IMR-90 (cell line): ENCODE measurements at regions not wholly inside any gene's neighbourhood (a gene's known extent, or its start where the extent isn't known, plus 50 kb on each side); places are given as distances from the start of the nearest gene placed in this dataset.
"Not testable (repeated sequence)": the region's sequence is repeated elsewhere in the genome, so short reads cannot be mapped to it uniquely, and the experiment has no call there.

ENCODE experiments used
- ATAC-seq: fragments of 200-7000 bp; cut with Tn5 transposase; 2 replicates; pipeline ENCODE4 v1.9.1; 2020; ENCODE audit warnings: low read depth, mild to moderate bottlenecking, moderate library complexity
- BruUV-seq: library from RNA; stranded (reverse); fragments of 400-500 nt; replicated peaks from 2 replicates; lab custom pipeline; 2021; lab: Mats Ljungman, UMichigan
- CTCF ChIA-PET: fragments of 300-600 bp; formaldehyde crosslinking; extraction: SDS; loops from one replicate; lab custom pipeline; 2021; ENCODE audit warnings: antibody characterized with exemption; lab: Yijun Ruan, JAX
- POLR2A ChIA-PET: fragments of 300-600 bp; sonication (Branson Sonifier 250); formaldehyde crosslinking; loops from one replicate; lab custom pipeline; 2022; ENCODE audit warnings: antibody characterized with exemption; ENCODE audit not compliant: unreplicated experiment; lab: Charles Lee
- DNase-seq: peaks from one replicate; pipeline ENCODE4 v3.0.0; 2013
- H2AFZ ChIP-seq: replicated peaks from 2 replicates; pipeline ENCODE3; 2013; ENCODE audit warnings: low read length, mild to moderate bottlenecking; ENCODE audit not compliant: poor library complexity
- H2AK5ac ChIP-seq: 2 replicates; pipeline ENCODE4 v1.6.1; 2013; ENCODE audit warnings: low read depth, low read length, inconsistent platforms
- H2AK9ac ChIP-seq: replicated peaks from 2 replicates; pipeline ENCODE3; 2013; ENCODE audit warnings: mild to moderate bottlenecking, low read depth, low read length, moderate library complexity; ENCODE audit not compliant: poor library complexity
- H2BK120ac ChIP-seq: 2 replicates; pipeline ENCODE4 v1.6.1; 2013; ENCODE audit warnings: low read depth, low read length, inconsistent platforms
- H2BK15ac ChIP-seq: 3 replicates; pipeline ENCODE4 v1.6.1; 2013; ENCODE audit warnings: low read depth, low read length, inconsistent platforms
- H2BK20ac ChIP-seq: 2 replicates; pipeline ENCODE4 v1.6.1; 2013; ENCODE audit warnings: low read depth, mild to moderate bottlenecking, inconsistent platforms, low read length, moderate library complexity
- H2BK5ac ChIP-seq: 2 replicates; pipeline ENCODE4 v1.6.1; 2013; ENCODE audit warnings: mild to moderate bottlenecking, low read depth, low read length, inconsistent platforms; ENCODE audit not compliant: poor library complexity, severe bottlenecking
- H3K14ac ChIP-seq: replicated peaks from 2 replicates; pipeline ENCODE4 v1.6.1; 2013; ENCODE audit warnings: low read depth, low read length, inconsistent platforms
- H3K18ac ChIP-seq: 2 replicates; pipeline ENCODE4 v1.6.1; 2013; ENCODE audit warnings: low read depth, low read length, control low read depth
- H3K23ac ChIP-seq: 2 replicates; pipeline ENCODE4 v1.6.1; 2013; ENCODE audit warnings: low read depth, low read length, inconsistent platforms
- H3K27ac ChIP-seq: 2 replicates; pipeline ENCODE4 v1.5.1; 2013; ENCODE audit warnings: mild to moderate bottlenecking, control low read depth, low read length; ENCODE audit not compliant: insufficient read depth
- H3K27me3 ChIP-seq: 2 replicates; pipeline ENCODE4 v1.6.1; 2013; ENCODE audit warnings: low read length; ENCODE audit not compliant: control insufficient read depth, insufficient read depth
- H3K36me3 ChIP-seq: 2 replicates; pipeline ENCODE4 v1.6.1; 2013; ENCODE audit warnings: low read length, mixed read lengths; ENCODE audit not compliant: control insufficient read depth, insufficient read depth
- H3K4ac ChIP-seq: 2 replicates; pipeline ENCODE4 v1.6.1; 2013; ENCODE audit warnings: low read depth, low read length, inconsistent platforms
- H3K4me1 ChIP-seq: 2 replicates; pipeline ENCODE4 v1.6.1; 2013; ENCODE audit warnings: low read length, mixed read lengths; ENCODE audit not compliant: control insufficient read depth, insufficient read depth
- H3K4me2 ChIP-seq: 2 replicates; pipeline ENCODE4 v1.6.1; 2013; ENCODE audit warnings: low read depth, mild to moderate bottlenecking, control low read depth, low read length, moderate library complexity
- H3K4me3 ChIP-seq: 2 replicates; pipeline ENCODE4 v1.5.1; 2013; ENCODE audit warnings: low read depth, mild to moderate bottlenecking, control low read depth, low read length, moderate library complexity; ENCODE audit not compliant: insufficient read depth
- H3K56ac ChIP-seq: 2 replicates; pipeline ENCODE4 v1.6.1; 2013; ENCODE audit warnings: low read length, inconsistent platforms; ENCODE audit not compliant: insufficient read depth; ENCODE audit errors: extremely low read depth
- H3K79me1 ChIP-seq, 2 experiments: 2 replicates each; pipeline ENCODE4 v1.6.1; 2013; ENCODE audit warnings: low read length in 2 of 2, inconsistent platforms in 1 of 2, low read depth in 1 of 2
- H3K9ac ChIP-seq: 2 replicates; pipeline ENCODE4 v1.6.1; 2013; ENCODE audit warnings: low read depth, low read length, control low read depth
- H3K9me1 ChIP-seq: 2 replicates; pipeline ENCODE4 v1.6.1; 2013; ENCODE audit warnings: low read length, inconsistent platforms; ENCODE audit not compliant: insufficient read depth
- H3K9me3 ChIP-seq: 2 replicates; pipeline ENCODE4 v1.6.1; 2013; ENCODE audit warnings: low read length; ENCODE audit not compliant: control insufficient read depth, insufficient read depth
- H4K20me1 ChIP-seq: 2 replicates; pipeline ENCODE4 v1.6.1; 2013; ENCODE audit warnings: low read length, inconsistent platforms; ENCODE audit not compliant: insufficient read depth
- H4K5ac ChIP-seq: 2 replicates; pipeline ENCODE4 v1.6.1; 2013; ENCODE audit warnings: mild to moderate bottlenecking, low read depth, low read length, control low read depth
- H4K8ac ChIP-seq, 2 experiments: 2 replicates each; pipeline ENCODE4 v1.6.1; 2013; ENCODE audit warnings: low read depth in 2 of 2, low read length in 2 of 2, control low read depth in 1 of 2, inconsistent platforms in 1 of 2
- H4K91ac ChIP-seq: 2 replicates; pipeline ENCODE4 v1.6.1; 2013; ENCODE audit warnings: low read depth, low read length, inconsistent platforms; ENCODE audit not compliant: insufficient read depth
- CTCF ChIP-seq: conservative IDR thresholded peaks from 2 replicates; pipeline ENCODE4 v1.5.1; 2012; ENCODE audit warnings: mild to moderate bottlenecking, low read depth, low read length, improper control_type of control experiment
- WGBS, 2 experiments: methylation state at CpG; one replicate each; pipeline versions ENCODE4 v1.1.5 to v1.1.7; 2013; ENCODE audit warnings: missing lambda C conversion rate in 2 of 2; ENCODE audit not compliant: insufficient read length in 1 of 2; ENCODE audit errors: extremely low coverage in 2 of 2; 5-methylcytosine and 5-hydroxymethylcytosine counted together
- dilution Hi-C: fragments of 300-500 bp; cut with HindIII; formaldehyde crosslinking; loops from one replicate; pipeline ENCODE4 v1.14.3; 2018; ENCODE audit warnings: low sequenced_read_pairs; ENCODE audit not compliant: unreplicated experiment
- in situ Hi-C: fragments of 300-500 bp; cut with MboI; formaldehyde crosslinking; loops from 3 replicates; pipeline ENCODE4 v1.14.3; 2019; ENCODE audit warnings: low sequenced_read_pairs, inconsistent platforms, mixed read lengths
- intact Hi-C: fragments of 100-400 bp; cut with micrococcal nuclease; formaldehyde crosslinking; loops from 2 replicates; pipeline ENCODE4 v1.10.0; 2022

DNA sequence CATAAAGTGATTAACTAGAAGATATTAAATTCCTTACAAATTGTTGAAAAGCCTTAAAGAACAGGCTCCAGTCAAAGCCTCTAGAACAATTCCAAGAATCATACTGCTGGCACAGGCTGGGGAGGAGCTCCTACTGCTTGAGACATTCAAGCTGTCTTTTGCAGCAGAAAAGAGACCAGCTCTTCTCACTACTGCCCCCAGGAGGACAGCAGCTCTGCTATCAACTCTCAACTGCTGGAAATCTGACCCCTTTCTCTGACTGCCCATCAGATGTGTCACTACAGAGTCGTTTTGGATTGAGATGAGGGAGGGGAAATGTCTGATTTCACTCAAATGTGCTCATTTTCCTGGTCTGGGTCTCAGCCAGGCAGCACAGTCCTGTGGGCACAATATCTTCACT is 421.0 kb downstream of the RPIA start:
- H3K9me1 ChIP-seq, H4K5ac ChIP-seq, BruUV-seq, H2BK15ac ChIP-seq, in situ Hi-C loops, H2AK9ac ChIP-seq, H3K4me1 ChIP-seq, H3K4ac ChIP-seq, H2BK20ac ChIP-seq, H3K27me3 ChIP-seq, H3K14ac ChIP-seq, H3K4me2 ChIP-seq, H2AFZ ChIP-seq, H4K8ac ChIP-seq, H2BK120ac ChIP-seq, H3K18ac ChIP-seq, intact Hi-C loops, H3K9ac ChIP-seq, H3K9me3 ChIP-seq, H3K36me3 ChIP-seq, dilution Hi-C loops, H3K56ac ChIP-seq, H3K79me1 ChIP-seq, H4K20me1 ChIP-seq, H2AK5ac ChIP-seq, POLR2A ChIA-PET, H2BK5ac ChIP-seq, H3K23ac ChIP-seq, H3K27ac ChIP-seq, H3K4me3 ChIP-seq, CTCF ChIA-PET, H4K91ac ChIP-seq: not testable (repeated sequence)
- ATAC-seq (peak; percentile 35; the same call in 1 of the 2 replicates), DNase-seq (peak; percentile 0)
- peak; percentile 28; the same call in 1 of the 2 replicates for TF ChIP-seq CTCF
- no CpG with 5 or more reads among the region's 1 CpG for WGBS, 2 experiments

- H3K4me2 ChIP-seq, DNase-seq, BruUV-seq, H3K14ac ChIP-seq, ATAC-seq, H3K9me3 ChIP-seq, H3K36me3 ChIP-seq, intact Hi-C loops, H2AK5ac ChIP-seq, H3K4me1 ChIP-seq, POLR2A ChIA-PET, H2AK9ac ChIP-seq, H4K20me1 ChIP-seq, H4K8ac ChIP-seq, in situ Hi-C loops, H2BK20ac ChIP-seq, H3K23ac ChIP-seq, H4K5ac ChIP-seq, H3K9me1 ChIP-seq, CTCF ChIA-PET, H2BK15ac ChIP-seq, H3K4ac ChIP-seq, dilution Hi-C loops, H4K91ac ChIP-seq, H3K18ac ChIP-seq, H3K9ac ChIP-seq, H3K27ac ChIP-seq, H2AFZ ChIP-seq, H2BK5ac ChIP-seq, H3K56ac ChIP-seq, H3K27me3 ChIP-seq, H2BK120ac ChIP-seq, H3K4me3 ChIP-seq, H3K79me1 ChIP-seq: not testable (repeated sequence)
Measured at GRCh38 chr2:89113286-89113685, 421.8 kb downstream of the RPIA start.
